ENCODE measurements at regions not wholly inside any gene's neighbourhood (a gene's known extent, or its start where the extent isn't known, plus 50 kb on each side); places are given as distances from the start of the nearest gene placed in this dataset.
"Not testable (repeated sequence)": the region's sequence is repeated elsewhere in the genome, so short reads cannot be mapped to it uniquely, and the experiment has no call there.

GRCh38 chr5:67880876-67881275 is 334.7 kb upstream of the PIK3R1 start:
- DNase-seq (ENCODE audit: low read depth) = no peak

- DNase-seq (ENCODE audit: low read depth) = no peak
These were observed 335.1 kb upstream of the PIK3R1 start for GRCh38 chr5:67880511-67880805.

- peak; percentile 62 for DNase-seq (ENCODE audit: low read depth)
These were observed 335.7 kb upstream of the PIK3R1 start for GRCh38 chr5:67879620-67880510.

GRCh38 chr5:67878933-67879332 is 336.6 kb upstream of the PIK3R1 start:
- DNase-seq (ENCODE audit: low read depth) = no peak

GRCh38 chr5:67876371-67876770 is 339.2 kb upstream of the PIK3R1 start:
- no peak for DNase-seq (ENCODE audit: low read depth)

GRCh38 chr5:67875601-67876000 is 340.0 kb upstream of the PIK3R1 start:
- no peak for DNase-seq (ENCODE audit: low read depth)

- no peak for DNase-seq (ENCODE audit: low read depth)
These were observed 341.6 kb upstream of the PIK3R1 start for GRCh38 chr5:67873935-67874334.

GRCh38 chr5:67870662-67871061 is 344.9 kb upstream of the PIK3R1 start:
- DNase-seq (ENCODE audit: low read depth) = no peak

- DNase-seq (ENCODE audit: low read depth) = not testable (repeated sequence)
These were observed 351.2 kb upstream of the PIK3R1 start for GRCh38 chr5:67864335-67864734.

GRCh38 chr5:67858471-67859031 is 357.0 kb upstream of the PIK3R1 start:
- DNase-seq (ENCODE audit: low read depth) = no peak

GRCh38 chr5:67857502-67857901 is 358.1 kb upstream of the PIK3R1 start:
- no peak for DNase-seq (ENCODE audit: low read depth)

- no peak for DNase-seq (ENCODE audit: low read depth)
These were observed 360.0 kb upstream of the PIK3R1 start for GRCh38 chr5:67855523-67855922.

GRCh38 chr5:67850906-67851305 is 364.6 kb upstream of the PIK3R1 start:
- DNase-seq (ENCODE audit: low read depth) = not testable (repeated sequence)

- no peak for DNase-seq (ENCODE audit: low read depth)
These were observed 370.6 kb upstream of the PIK3R1 start for GRCh38 chr5:67844924-67845323.

GRCh38 chr5:67842806-67843205 is 372.8 kb upstream of the PIK3R1 start:
- no peak for DNase-seq (ENCODE audit: low read depth)

GRCh38 chr5:67837225-67837624 is 378.3 kb upstream of the PIK3R1 start:
- DNase-seq (ENCODE audit: low read depth) = not testable (repeated sequence)

GRCh38 chr5:67836496-67836895 is 379.1 kb upstream of the PIK3R1 start:
- DNase-seq (ENCODE audit: low read depth) = not testable (repeated sequence)

GRCh38 chr5:67831048-67831447 is 384.5 kb upstream of the PIK3R1 start:
- no peak for DNase-seq (ENCODE audit: low read depth)

GRCh38 chr5:67827541-67827940 is 388.0 kb upstream of the PIK3R1 start:
- no peak for DNase-seq (ENCODE audit: low read depth)

- DNase-seq (ENCODE audit: low read depth) = no peak
These were observed 390.7 kb upstream of the PIK3R1 start for GRCh38 chr5:67824852-67825251.

GRCh38 chr5:67817652-67818051 is 397.9 kb upstream of the PIK3R1 start:
- no peak for DNase-seq (ENCODE audit: low read depth)

- no peak for DNase-seq (ENCODE audit: low read depth)
These were observed 399.1 kb upstream of the PIK3R1 start for GRCh38 chr5:67816456-67816855.

Data from renal cortical epithelial cell (primary cell).